SHP77 (cell line): ENCODE measurements at regions not wholly inside any gene's neighbourhood (a gene's known extent, or its start where the extent isn't known, plus 50 kb on each side); places are given as distances from the start of the nearest gene placed in this dataset.

Experiments used
- DNase-seq, 2 experiments: peaks; one replicate each; lab custom pipeline; 2025; lab: John Stamatoyannopoulos, UW

- DNase-seq: no peak
These were observed 295.8 kb downstream of the GABRB3 start for GRCh38 chr15:26477044-26477443.

- no peak for DNase-seq
These were observed 297.3 kb downstream of the GABRB3 start for GRCh38 chr15:26475554-26475953.

- DNase-seq: no peak
These were observed 300.2 kb downstream of the GABRB3 start for GRCh38 chr15:26472661-26473060.

GRCh38 chr15:26461847-26462608 is 310.8 kb downstream of the GABRB3 start:
- no peak for DNase-seq

- no peak for DNase-seq
These were observed 312.7 kb downstream of the GABRB3 start for GRCh38 chr15:26460165-26460564.

- DNase-seq: no peak
These were observed 317.0 kb downstream of the GABRB3 start for GRCh38 chr15:26455828-26456227.

- no peak for DNase-seq
These were observed 319.0 kb downstream of the GABRB3 start for GRCh38 chr15:26453914-26454313.

- DNase-seq: no peak
These were observed 320.9 kb downstream of the GABRB3 start for GRCh38 chr15:26451995-26452394.

- no peak for DNase-seq
These were observed 323.6 kb downstream of the GABRB3 start for GRCh38 chr15:26449291-26449690.

- no peak for DNase-seq
These were observed 329.5 kb downstream of the GABRB3 start for GRCh38 chr15:26443321-26443720.

GRCh38 chr15:26442680-26443079 is 330.2 kb downstream of the GABRB3 start:
- DNase-seq: no peak

GRCh38 chr15:26439681-26440080 is 333.2 kb downstream of the GABRB3 start:
- DNase-seq: no peak

- no peak for DNase-seq
These were observed 334.1 kb downstream of the GABRB3 start for GRCh38 chr15:26438718-26439117.

- DNase-seq: no peak
These were observed 334.6 kb downstream of the GABRB3 start for GRCh38 chr15:26438316-26438715.

GRCh38 chr15:26433818-26434217 is 339.0 kb downstream of the GABRB3 start:
- DNase-seq: no peak

GRCh38 chr15:26433060-26433459 is 339.8 kb downstream of the GABRB3 start:
- DNase-seq: no peak

GRCh38 chr15:26421065-26421464 is 351.8 kb downstream of the GABRB3 start:
- DNase-seq: no peak

- no peak for DNase-seq
These were observed 377.2 kb downstream of the GABRB3 start for GRCh38 chr15:26395624-26396023.

GRCh38 chr15:26394801-26395200 is 378.1 kb downstream of the GABRB3 start:
- DNase-seq: no peak

GRCh38 chr15:26392956-26393355 is 379.9 kb downstream of the GABRB3 start:
- DNase-seq: no peak

GRCh38 chr15:26391567-26392194 is 381.2 kb downstream of the GABRB3 start:
- DNase-seq: no peak

GRCh38 chr15:26382444-26383072 is 390.3 kb downstream of the GABRB3 start:
- no peak for DNase-seq

GRCh38 chr15:26378304-26378703 is 394.6 kb downstream of the GABRB3 start:
- DNase-seq: no peak
